ENCODE measurements at regions not wholly inside any gene's neighbourhood (a gene's known extent, or its start where the extent isn't known, plus 50 kb on each side); places are given as distances from the start of the nearest gene placed in this dataset.

DNA sequence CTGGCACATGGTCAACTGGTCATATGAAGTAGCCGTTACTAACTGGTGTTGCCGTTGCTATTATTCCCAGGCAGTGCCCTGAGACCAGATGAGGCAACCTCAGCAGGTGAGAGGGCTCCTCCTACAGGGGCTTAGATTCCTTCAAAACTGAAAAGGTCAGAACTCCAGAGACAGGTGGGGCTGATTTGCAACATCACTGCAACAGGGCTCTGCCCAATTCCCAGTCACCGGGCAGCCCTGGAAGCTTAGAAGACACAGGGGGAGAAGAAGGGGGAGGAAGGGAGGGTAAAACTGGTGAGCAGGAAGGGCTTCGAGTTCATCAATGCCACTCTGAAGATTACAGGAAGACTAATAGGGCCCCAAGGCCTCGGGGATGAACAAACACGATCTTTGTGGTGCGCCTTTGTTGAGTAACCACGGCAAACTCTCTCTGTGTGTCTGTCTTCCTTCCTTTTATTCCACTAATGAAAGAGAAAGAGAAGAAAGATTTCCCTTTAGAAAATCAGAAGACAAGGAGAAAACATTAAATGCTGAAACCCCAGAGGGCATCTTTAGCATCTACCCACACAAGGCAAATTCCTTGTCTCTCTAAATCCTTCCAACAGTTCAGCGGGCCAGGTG, 749.1 kb upstream of the TBX3 start:
- TF ChIP-seq, protein P1, sequence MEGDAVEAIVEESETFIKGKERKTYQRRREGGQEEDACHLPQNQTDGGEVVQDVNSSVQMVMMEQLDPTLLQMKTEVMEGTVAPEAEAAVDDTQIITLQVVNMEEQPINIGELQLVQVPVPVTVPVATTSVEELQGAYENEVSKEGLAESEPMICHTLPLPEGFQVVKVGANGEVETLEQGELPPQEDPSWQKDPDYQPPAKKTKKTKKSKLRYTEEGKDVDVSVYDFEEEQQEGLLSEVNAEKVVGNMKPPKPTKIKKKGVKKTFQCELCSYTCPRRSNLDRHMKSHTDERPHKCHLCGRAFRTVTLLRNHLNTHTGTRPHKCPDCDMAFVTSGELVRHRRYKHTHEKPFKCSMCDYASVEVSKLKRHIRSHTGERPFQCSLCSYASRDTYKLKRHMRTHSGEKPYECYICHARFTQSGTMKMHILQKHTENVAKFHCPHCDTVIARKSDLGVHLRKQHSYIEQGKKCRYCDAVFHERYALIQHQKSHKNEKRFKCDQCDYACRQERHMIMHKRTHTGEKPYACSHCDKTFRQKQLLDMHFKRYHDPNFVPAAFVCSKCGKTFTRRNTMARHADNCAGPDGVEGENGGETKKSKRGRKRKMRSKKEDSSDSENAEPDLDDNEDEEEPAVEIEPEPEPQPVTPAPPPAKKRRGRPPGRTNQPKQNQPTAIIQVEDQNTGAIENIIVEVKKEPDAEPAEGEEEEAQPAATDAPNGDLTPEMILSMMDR (IDR thresholded peaks at IDR 0.05; ENCODE audit: poor library complexity), result no peak
- TF ChIP-seq EZH2 (IDR thresholded peaks at IDR 0.05; ENCODE audit: borderline replicate concordance), result no peak

Measured in hepatocyte (in vitro differentiated cells).